ENCODE measurements at regions not wholly inside any gene's neighbourhood (a gene's known extent, or its start where the extent isn't known, plus 50 kb on each side); places are given as distances from the start of the nearest gene placed in this dataset.

DNA sequence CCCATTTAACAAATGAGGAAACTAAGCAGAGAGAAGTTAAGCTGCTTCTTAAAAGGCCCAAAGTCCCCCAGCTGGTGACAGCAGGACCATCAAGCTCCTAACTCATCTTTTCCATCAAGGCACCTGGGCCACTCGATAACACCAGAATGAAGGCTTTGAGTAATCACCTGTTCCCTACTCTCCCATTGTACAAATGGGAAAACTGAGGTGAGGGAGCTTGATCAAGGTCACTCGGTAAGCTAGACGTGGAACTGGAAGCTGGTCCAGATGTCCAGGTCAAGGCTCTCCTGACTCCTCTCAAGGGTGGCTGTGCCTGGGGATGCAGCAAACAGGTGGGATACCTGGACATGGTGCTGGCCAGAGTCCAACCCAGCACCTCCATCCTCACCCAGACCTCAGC lies 90.6 kb upstream of the SHB start:
- Histone ChIP-seq H3K4me3 (no peak overlapping the region), H3K27me3 (peaks cover 0 to 2% of the 10 kb centered on the region in 2 donors), H3K36me3 (no peaks in the 10 kb centered on the region), H3K27ac (no peak overlapping the region), H3K9me3 (no peaks in the 10 kb centered on the region), H3K4me1 (peaks cover 0 to 4% (median 0%) of the 10 kb centered on the region in 4 donors)
- DNase-seq: no peak
- intact Hi-C loops (cut with DNase I; ENCODE audit: low total_unique reads): loop anchor here (5.0 kb wide), 1 partner anchor 198 kb away; no protein-coding TSS in a partner anchor
- TF ChIP-seq, protein P1, sequence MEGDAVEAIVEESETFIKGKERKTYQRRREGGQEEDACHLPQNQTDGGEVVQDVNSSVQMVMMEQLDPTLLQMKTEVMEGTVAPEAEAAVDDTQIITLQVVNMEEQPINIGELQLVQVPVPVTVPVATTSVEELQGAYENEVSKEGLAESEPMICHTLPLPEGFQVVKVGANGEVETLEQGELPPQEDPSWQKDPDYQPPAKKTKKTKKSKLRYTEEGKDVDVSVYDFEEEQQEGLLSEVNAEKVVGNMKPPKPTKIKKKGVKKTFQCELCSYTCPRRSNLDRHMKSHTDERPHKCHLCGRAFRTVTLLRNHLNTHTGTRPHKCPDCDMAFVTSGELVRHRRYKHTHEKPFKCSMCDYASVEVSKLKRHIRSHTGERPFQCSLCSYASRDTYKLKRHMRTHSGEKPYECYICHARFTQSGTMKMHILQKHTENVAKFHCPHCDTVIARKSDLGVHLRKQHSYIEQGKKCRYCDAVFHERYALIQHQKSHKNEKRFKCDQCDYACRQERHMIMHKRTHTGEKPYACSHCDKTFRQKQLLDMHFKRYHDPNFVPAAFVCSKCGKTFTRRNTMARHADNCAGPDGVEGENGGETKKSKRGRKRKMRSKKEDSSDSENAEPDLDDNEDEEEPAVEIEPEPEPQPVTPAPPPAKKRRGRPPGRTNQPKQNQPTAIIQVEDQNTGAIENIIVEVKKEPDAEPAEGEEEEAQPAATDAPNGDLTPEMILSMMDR (IDR thresholded peaks at IDR 0.05): no peak

DNA sequence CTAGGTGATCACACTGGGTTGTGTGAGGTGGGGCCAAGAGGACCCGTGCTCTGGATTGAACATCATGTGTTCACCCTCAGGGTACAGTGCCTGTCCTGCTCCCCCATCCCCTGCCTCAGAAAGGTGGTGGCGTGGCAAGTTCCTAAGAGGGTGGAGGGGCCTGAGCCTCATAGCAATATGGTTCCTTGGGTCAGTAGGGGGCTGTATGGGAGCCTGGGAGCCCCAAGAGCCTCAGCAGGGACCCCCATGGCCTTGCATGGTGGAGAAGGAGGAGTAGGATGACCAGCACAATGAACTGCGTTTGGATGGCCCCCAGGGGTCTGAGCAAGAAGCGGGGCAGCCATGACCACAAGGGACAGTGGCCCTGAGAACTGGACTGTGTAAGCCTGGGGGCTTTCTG lies 89.6 kb upstream of the SHB start:
- intact Hi-C loops (cut with DNase I; ENCODE audit: low total_unique reads): loop anchor here (5.0 kb wide), 1 partner anchor 199 kb away; no protein-coding TSS in a partner anchor
- H3K27me3 ChIP-seq: peaks cover 0 to 4% of the 10 kb centered on the region in 2 donors
- H3K27ac ChIP-seq: no peak overlapping the region
- TF ChIP-seq, protein P1 (IDR thresholded peaks at IDR 0.05): no peak
- H3K4me1 ChIP-seq: peaks cover 0 to 4% (median 0%) of the 10 kb centered on the region in 4 donors
- H3K9me3 ChIP-seq: no peaks in the 10 kb centered on the region
- H3K4me3 ChIP-seq: no peak overlapping the region
- DNase-seq: no peak
- no peaks in the 10 kb centered on the region for H3K36me3 ChIP-seq

DNA sequence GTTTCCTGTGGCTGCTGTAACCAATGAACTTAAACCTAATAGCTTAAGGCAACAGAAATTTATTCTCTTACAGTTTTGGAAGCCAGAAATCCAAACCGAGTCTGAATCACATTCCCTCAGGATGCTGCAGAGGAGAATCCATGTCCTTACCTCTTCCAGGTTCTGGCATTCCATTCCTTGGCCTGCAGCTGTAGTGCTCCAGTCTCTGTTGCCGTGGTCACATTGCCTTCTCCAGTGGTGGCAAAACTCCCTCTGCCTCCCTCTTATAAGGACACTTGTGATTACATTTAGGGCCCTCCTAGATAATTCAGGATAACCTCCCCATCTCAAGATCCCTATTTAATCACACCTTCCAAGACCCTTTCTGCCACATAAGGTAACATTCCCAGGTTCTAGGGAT lies 88.7 kb upstream of the SHB start:
- H3K27ac ChIP-seq: no peak overlapping the region
- peaks cover 0 to 4% of the 10 kb centered on the region in 2 donors for H3K27me3 ChIP-seq
- H3K36me3 ChIP-seq: no peaks in the 10 kb centered on the region
- no peak overlapping the region for H3K4me3 ChIP-seq
- no peaks in the 10 kb centered on the region for H3K4me1 ChIP-seq
- TF ChIP-seq, protein P1 (IDR thresholded peaks at IDR 0.05): no peak
- H3K9me3 ChIP-seq: no peaks in the 10 kb centered on the region
- DNase-seq: no peak
- intact Hi-C loops (cut with DNase I; ENCODE audit: low total_unique reads): loop anchor here (2.0 to 5.0 kb wide), 2 partner anchors 200 to 243 kb away; no protein-coding TSS in a partner anchor

DNA sequence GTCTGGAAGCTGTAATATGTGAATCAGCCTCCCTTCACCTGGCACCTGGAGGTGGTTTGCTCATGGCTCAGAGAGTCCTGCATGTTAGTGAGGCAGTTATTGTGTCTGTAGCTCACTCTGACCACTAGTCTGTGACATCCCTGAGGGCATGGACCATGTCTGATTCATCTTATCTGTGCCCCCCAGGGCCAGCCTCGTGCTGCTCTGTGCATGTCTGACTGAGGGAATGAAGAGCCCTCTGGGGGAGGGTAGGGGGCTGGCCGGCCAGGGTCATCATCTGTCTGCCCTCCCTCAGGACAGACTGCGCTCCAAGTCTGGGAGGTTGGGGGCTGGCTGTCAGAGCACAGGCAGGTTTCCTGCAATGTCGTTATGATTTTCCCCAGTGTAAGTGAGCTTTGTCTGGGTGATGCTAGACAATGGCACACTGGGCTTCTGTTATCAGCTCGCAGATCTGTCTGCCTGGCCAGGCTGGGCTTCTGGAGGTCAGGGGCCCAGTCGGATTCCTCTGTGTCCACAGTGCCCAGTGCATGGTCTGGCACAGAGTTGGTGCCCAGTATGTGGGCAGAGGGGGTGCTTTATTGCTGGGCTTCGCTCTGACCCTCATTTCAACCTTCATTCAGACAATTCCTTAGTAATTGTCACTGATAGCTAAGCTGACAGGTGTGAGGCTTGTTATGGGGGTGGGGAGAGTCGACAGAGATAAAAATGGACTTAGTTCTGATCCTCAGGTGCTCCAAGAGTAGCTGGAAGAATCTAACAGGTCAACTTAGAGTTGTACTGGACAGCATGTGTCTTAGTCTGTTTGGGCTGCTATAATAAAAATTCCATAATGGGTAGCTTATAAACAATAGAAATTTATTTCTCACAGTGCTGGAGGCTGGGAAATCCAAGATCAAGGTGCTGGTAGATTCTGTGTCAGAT lies 85.7 kb upstream of the SHB start:
- Histone ChIP-seq H3K4me1 (no peaks in the 10 kb centered on the region), H3K4me3 (no peak overlapping the region), H3K9me3 (no peaks in the 10 kb centered on the region), H3K36me3 (no peaks in the 10 kb centered on the region), H3K27ac (no peak overlapping the region), H3K27me3 (peaks cover 0 to 10% of the 10 kb centered on the region in 2 donors)
- TF ChIP-seq, protein P1 (IDR thresholded peaks at IDR 0.05): no peak
- DNase-seq: no peak
- intact Hi-C loops (cut with DNase I; ENCODE audit: low total_unique reads): loop anchor here (5.0 kb wide), 1 partner anchor 203 kb away; no protein-coding TSS in a partner anchor

DNA sequence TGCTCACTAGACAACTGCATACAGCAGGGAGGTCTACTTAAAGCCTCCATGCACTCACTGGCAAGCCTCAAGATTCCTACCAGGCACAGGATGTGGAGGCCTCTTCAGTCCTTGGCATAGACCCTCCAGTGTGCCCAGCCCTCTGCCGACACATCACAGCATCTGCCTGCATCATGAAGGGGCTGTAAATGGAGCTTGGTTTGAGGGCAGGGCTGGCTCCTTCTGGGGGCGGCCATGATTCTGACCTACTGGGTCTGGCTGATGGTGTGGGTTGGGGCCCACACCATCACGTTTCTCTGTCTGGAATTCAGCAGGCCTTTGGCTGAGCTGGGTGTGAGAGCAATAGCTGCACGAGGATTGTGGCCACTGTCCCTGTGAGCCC lies 84.9 kb upstream of the SHB start:
- TF ChIP-seq, protein P1 (IDR thresholded peaks at IDR 0.05): no peak
- intact Hi-C loops (cut with DNase I; ENCODE audit: low total_unique reads): no loop called here
- H3K36me3 ChIP-seq: no peaks in the 10 kb centered on the region
- H3K4me3 ChIP-seq: no peak overlapping the region
- no peak overlapping the region for H3K27ac ChIP-seq
- no peak for DNase-seq
- H3K9me3 ChIP-seq: no peaks in the 10 kb centered on the region
- H3K4me1 ChIP-seq: no peaks in the 10 kb centered on the region
- peaks cover 0 to 10% of the 10 kb centered on the region in 2 donors for H3K27me3 ChIP-seq

All from tibial artery (tissue), 4 donors.